SIG-M5 (cell line): ENCODE measurements at regions not wholly inside any gene's neighbourhood (a gene's known extent, or its start where the extent isn't known, plus 50 kb on each side); places are given as distances from the start of the nearest gene placed in this dataset.
"Not testable (repeated sequence)": the region's sequence is repeated elsewhere in the genome, so short reads cannot be mapped to it uniquely, and the experiment has no call there.

Experiments used
- DNase-seq: peaks from one replicate; lab custom pipeline; 2025; lab: John Stamatoyannopoulos, UW

DNA sequence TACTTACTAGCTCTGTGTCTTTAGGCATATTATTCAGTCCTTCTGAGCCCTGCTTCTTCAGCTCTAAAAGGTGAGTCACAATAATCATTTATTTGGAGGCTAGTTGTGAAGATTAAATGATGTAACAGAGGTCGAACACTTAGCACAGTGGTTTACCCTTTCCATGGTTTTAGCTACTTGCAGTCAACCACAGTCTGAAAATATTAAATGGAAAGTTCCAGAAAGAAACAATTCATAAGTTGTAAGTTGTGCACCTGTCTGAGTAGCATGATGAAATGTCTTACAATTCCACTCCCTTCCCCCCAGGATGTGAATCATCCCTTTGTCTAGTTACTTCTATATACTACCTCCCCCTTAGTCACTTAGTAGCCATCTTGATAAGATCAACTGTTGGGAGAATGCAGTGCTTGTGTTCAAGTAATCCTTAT, 217.6 kb upstream of the THUMPD2 start:
- no peak for DNase-seq

DNA sequence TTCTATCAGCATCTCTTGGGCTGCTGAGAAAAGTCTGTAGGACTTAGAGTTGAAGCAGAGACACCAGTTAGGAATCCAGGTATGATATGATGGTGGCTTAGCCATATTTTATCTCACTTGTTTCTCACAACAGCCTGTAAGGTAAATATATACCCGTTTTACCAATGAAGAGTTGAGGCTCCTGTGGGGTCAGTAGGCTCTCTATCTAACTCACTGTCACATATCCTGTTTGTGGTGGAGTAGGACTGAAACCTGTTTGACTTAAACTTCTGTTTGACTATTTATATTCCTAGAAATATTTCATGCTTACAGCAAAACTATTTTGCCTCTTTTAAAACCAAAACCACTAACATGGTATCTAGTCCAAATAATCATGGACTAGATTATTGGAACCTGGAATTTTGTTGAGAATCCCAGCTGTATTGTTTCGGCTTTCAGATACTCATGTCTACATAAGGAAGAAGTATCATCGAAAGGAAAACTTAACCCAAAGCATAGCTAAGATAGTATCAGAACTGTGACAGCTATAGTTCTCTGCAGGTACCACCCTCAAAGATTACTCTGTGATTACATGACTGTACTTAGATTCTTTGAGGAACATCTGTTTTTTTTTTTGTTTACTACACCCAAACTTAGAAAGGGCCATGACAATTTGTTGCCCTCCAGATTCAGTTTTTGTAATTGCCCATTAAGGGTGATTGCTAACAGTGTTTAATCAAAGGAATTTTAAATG, 216.1 kb upstream of the THUMPD2 start:
- DNase-seq = no peak

DNA sequence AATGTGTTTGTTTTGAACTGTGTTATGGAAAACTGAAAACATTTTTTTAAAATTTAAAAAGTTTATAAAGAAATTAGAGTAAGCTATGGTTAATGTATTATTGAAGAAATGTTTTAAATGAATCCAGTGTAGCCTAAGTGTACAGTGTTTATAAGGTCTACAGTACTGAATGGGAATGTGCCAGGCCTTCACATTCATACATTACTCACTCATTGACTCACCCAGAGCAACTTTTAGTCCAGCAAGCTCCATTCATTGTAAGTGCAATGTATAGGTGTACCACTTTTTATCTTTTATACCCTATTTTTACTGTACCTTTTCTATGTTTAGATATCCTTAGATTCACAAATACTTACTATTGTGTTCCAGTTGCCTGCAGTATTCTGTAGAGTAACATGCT, 215.1 kb upstream of the THUMPD2 start:
- no peak for DNase-seq

DNA sequence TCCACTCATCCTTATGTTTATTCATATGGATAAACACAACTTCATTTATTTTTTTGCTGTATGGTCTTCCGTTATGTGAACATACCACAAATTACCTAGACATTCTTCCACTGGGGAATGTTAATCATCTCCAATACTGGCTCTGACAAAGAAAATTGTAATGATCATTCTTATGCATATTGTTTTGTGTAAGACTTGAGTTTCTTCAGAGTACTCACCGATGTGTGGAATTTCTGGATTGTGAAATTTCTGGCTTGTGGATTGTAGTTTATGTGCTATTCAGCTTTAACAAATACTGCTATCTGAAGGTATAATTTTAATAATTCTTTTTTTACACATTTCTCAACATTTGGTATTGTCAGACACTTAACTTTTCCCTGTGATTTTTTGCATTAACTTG, 212.2 kb upstream of the THUMPD2 start:
- DNase-seq = no peak

DNA sequence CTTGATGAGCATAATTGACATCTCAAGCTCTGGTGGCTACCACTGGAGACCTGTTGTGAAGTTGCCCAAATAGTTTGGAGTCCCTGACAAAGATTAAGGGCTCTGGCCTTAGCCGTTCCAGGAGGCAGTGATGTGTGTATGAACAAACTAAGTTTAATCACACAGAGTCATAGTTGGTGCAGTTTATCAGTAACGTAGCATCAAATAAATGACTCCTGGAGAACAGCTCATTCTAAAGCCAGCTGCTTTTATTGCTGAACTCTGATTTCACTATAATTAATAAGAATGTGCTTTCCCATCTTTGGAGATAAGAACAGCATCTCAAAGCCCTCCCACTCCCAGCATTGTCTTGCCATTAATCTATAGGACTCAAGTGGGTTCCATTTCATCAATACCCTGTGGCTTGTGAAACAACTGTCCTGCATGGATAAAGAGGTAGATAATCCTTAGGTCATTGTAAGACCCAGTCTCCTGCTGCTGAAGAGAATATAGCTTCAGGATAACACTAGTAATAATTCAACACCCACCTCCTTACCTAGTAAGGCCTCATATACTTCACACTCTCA, 211.4 kb upstream of the THUMPD2 start:
- DNase-seq = no peak

DNA sequence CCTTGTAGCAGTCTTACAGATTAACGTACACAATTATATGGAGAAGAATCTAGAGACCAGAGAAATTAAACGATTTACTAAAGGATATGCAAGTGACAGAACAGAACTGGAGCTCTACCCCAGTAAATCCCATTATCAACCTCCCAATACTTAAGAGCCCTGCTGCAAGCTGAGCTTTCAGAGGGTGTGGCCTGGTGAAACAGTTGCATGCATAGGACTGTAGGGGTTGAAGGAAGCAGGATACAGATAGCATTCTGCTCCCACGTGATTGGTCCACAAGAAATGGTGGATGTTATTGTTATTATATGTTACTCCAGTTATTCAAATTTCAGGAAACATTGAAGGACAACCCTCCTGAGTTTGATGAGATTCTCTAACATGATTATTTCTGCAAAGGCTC, 210.8 kb upstream of the THUMPD2 start:
- no peak for DNase-seq

DNA sequence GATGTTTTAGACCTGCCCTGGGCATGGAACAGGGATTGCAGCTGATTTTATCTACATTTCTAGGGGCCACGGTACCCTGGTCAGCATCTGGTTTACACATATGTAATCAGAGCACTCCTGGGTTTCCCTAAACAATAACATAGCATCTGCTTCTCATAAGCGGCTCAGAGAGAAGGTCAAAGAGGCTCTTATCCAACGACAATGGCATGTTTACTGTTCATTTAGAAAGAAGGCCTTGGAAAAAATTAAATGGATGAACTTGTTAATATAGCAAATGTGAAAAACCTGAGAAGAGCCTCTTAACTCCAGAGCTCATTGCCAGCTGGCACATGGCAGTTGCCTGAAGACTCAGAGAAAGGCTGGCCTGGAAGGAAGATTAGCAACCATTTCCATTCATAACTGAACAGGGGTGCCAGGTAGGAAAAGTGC, 202.8 kb upstream of the THUMPD2 start:
- DNase-seq = no peak

DNA sequence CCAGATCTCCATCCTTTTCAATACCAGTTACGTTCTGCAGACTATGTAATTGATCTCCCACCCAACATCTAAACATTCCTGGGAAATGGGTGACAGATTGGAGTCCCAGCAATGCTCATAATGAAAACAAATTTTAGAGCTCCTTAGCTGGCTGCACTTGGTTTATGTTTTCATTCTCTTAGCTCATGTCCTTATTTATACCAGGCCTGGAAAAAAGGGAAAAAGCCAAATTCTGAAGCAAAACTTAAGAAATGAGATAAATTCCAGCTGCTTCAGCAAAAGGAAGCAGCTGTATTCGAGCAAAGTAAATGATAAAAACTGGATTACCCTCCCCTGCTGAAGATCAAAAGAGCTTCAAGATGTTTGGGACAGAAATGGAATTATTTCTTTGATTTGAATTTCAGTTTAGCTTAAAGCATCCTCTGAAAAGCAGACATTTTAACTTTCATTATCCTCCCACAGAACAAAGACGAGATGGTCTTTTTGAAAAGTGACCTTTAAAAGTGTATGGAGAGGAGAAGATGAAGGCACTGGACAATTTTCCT, 196.5 kb upstream of the THUMPD2 start:
- no peak for DNase-seq

DNA sequence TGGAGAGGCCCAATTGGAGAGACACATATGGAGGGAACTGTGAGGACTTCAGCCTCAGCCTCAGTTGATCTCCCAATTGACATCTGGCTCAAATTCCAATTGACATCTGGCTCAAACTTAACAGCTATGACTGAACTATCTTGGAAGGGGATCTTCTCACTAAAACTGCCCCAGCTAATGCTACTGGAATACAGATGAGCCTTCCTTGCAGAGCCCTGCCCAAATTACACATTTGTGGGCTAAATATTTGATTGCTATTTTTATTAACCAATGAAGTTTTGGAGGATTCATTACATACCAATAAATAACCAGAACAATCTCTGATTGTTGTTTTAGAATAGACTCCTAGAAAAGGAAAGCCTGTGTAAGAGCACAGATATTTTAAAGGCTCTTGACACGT, 189.0 kb upstream of the THUMPD2 start:
- DNase-seq = no peak

DNA sequence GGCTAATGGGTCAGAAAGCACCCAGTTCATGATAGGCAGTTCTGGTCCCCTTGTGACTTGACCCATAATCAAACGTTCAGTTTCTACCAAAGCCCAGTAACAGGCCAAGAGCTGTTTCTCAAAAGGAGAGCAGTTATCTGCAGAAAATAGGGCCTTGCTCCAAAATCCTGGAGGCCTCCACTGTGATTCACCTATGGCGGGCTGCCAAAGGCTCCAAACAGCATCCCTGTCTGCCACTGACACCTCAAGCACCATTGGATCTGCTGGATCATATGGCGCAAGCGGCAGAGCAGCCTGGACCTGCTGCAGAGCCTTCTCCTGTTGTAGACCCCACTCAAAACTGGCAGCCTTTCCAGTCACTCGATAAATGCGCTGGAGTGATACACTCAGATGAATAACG, 181.6 kb upstream of the THUMPD2 start:
- not testable (repeated sequence) for DNase-seq

DNA sequence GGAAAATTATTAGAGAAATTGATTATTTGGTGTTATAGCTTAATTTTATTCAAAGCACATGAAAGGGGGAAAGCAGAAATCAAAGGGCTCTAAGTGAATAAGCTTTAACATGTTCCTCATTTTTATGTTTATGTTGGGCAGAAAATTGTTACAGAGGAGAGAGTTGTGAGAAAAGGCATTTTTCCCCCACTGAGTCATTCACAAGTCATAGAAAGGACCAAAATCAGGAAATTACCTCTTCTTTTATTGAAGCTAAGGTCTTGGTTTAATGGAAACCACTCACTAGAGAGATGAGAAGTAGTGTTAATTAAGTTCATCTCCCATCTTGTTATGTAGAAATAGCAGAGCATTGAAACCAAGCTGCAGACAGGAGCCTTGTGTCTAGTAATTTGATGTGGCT, 175.3 kb upstream of the THUMPD2 start:
- no peak for DNase-seq

DNA sequence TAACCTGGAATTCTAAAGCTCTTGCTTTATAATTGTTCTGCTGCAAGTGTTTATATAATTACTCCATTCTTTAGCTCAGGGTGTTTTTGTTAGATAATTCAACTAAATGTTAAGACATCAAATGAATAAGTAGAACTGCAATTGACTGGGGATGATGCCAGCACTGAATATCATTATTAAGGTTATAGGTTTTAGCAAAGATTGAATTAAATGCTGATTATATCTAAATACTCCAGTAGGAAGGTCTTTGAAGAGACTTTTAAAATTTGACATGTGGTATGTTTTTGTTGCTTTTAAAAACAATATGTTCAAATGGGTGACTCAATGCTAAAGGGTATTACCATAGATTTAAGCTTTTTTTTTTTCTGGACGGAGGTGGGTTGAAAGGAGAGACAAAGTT, 170.1 kb upstream of the THUMPD2 start:
- DNase-seq = no peak

DNA sequence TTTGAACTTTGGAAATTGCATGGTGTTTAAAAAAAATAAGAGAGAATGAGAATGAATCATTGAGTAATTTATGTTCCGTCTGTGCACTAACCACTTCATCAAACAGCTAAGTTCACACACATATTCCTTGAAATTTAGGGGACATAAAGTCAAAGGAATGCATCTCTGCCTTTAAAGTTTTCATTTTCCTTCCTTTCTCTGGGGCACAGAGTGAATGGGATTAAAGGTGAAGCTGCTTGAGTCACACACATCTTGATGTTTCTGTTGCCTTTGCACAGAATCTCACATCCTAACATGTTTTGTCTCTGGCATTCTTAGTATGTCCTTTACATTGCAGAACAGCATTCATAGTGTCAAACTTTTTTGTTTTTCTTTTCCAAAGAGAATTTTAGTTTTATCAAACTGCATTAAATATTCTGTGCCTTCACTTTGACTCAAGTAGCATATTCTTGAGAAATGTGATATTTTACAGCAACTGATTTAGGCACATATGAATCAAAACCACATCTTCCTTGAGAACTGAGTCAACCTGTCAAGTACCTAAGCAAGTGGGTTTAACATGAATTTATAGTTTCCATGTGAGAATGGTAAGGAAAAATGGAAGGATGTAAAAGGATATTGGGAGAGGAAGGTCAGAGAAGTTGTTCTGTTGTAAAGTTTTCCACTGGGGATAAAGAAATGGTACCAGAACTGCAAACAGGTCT, 169.1 kb upstream of the THUMPD2 start:
- DNase-seq = no peak

DNA sequence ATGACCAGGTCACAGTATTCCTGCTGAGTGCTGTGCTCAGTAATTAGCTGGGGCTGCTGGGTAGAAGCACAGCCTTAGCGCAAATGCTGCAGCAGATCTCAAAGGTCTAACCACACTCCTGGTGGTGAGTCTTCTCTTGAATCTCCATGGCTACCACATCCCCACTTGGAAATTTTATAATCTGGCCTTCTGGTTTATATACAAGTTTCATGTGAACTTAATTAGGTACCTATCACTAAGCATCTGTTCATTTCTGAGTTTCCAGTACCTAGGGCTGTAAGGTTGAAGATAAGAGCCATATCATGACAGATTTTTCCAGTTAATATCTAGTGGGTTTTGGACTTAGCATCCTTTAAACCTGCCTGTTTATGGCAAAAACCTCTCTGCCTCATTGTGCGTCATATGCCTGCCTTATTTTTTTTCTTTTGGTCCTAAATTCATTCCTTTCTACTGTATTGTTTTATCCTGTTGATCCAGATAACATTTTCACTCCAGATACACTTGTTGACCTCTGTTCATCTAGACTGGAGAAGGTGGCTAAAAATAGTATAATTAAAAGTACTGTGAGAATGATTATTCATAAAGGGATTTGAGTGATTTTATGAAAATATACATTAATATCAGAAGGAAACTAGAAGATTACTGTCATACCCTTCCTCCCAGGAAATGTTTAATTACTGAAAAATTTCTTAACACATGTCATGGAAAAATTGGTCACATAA, 168.4 kb upstream of the THUMPD2 start:
- no peak for DNase-seq

DNA sequence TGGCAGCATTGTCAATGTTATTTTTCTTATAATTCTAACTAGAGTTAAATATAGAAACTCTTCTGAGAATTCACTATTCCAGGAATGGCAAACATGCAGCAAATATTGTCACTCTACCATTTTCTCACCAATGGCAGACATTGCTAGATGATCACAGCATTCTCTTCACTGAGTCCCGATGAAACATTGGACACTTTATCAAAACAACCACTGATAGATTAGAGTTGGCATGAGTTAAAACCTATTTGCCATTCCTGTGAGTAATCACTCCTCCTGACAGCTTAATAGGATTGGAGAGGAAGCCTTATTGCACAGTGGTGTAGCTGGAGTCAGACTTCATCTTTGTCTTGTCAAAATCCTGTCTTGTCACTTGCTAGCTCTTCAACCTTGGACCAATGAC, 163.9 kb upstream of the THUMPD2 start:
- no peak for DNase-seq

DNA sequence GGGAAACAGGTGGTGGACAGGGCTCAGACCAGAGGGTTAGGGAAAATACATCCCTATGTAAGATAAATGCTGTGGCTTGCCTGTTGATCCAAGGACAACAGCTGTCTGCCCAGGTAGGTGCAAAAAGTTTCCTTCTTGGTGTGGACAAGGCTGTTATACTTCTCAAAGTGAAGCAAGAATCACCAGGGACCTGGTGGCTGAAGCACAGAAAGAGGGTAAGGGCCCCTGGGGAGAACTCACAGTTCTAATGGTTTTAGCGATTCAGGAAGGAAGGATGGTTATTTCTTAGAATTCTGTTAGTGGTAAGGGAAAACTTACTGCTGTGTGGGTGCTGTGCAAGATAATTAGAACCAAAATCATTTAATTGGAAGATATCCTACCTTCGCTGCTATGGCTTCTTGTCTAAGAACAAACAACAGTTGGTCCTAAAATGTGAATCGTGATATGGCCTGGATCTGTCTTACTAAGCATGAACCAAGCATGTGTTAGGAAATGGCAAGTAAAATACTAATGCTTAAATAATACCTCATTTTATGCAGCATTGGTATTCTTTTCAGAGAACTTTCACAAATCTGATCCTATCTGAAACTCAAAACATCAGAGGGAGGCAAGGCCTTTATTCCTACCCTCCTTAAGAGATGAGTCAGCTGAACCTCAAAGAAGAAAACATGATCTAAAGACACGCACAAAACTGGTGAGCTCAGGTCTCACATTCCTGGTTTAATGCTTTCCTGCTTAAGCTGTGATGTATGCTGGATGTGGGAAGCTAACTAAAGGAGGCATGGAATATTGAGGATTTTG, 159.2 kb upstream of the THUMPD2 start:
- no peak for DNase-seq

DNA sequence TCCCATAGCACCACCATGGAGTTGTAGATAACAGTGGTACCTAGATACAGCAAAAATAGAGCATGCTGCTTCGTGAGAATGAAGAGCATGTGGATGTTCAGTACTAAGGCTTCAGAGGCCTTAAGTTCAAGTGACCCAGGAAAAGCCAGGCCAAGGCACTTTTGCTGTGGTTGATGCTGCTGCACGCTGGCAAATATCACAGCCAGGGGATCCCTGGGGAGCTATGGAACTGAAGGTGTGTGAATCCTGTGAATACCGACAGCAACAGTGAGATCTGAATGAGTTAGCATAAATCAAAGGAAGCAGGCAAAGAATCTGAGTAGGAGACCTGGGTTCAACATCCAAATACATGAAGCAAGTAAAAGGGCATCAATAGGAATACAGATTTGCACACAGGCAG, 158.6 kb upstream of the THUMPD2 start:
- no peak for DNase-seq

DNA sequence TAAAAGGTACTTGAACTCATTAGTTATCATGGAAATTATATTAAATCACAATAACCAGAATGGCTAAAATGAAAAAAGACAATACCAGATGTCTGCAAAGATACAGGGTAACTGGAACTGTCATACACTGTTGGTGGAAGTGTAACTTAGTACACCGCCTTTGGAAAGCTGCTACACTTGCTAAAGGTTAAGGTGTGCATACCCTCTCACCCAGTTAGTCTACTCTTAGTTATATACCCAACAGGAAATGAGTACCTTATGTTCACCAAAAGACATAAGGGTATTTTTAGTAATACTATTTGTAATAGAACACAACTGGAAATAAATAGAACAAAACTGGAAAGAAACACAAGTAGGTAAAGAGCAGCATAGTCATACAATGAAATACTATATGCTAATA, 155.8 kb upstream of the THUMPD2 start:
- no peak for DNase-seq

DNA sequence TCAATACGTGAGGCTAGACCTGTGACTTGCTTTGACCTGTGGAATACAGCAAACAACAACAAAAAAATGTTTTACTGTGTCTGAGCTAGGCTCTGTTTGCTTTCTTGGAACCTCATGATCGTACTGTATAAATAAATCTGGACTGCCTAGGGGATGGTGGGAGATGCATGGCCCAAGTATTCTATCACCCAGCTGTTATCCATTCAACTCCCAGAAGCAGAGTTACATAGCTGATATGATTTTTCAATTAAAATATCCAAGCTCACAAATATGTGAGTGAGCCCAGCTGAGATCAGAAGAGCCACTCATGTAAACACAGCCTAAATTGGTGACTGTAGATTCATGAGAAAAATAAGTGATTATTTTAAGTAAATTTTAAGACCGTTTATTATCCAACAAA, 154.1 kb upstream of the THUMPD2 start:
- DNase-seq = no peak

DNA sequence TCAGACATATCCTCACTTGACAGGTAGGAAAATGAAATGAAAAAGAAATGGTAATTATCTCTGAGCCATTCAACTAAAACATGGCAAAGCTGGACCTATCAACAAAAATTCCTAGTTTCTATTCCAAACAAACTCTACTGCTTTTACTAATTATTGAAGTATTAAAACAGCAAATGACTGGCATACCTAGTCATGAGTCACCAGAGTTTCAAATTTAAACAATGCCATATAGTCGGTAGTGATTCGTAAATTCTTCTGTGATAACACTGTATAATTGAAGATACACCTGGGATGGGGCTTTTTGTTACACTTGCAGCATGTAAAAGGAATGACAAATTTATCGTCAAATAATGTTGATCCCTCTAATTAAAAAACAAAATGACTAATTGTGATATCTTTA, 153.1 kb upstream of the THUMPD2 start:
- DNase-seq = no peak

DNA sequence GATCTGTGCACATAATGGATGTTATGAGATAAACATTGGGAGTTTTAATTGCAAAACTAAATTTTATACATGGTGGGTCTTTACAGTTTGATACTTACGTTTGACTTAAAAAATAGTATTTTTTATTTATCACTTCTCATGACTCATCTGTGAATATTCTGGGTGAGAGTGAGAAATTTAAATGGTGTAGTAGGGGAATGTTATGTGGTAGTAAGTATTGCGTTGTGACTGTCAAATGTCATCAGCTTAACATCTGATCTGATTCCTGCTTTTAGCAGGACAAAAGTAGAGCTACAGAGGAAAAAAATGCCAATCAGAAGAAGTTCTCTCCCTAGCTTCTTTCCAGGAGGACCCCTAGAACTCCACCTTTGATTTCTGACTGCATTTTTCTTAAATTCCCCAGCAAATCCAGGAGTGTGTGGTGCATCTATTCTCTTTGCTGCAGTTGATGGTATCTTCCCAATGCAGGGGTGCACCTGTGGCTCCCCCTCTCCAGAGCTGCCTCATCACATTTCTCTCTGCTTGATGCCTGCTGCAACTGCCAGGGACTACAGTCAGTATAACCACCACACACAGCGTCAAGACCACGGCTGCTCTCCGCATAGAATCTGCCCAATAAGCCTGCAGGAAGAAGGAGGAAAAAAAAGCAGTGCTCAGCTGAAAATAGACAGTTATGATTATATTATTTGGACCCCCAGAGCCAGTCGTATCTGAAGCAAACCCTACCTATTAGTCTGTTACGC, 151.3 kb upstream of the THUMPD2 start:
- DNase-seq = no peak
